GM23338 (cell line): ENCODE measurements at regions not wholly inside any gene's neighbourhood (a gene's known extent, or its start where the extent isn't known, plus 50 kb on each side); places are given as distances from the start of the nearest gene placed in this dataset.

Source experiments
- ATAC-seq: fragments of 200-7000 bp; cut with Tn5 transposase; 3 replicates; pipeline ENCODE4 v1.9.1; 2020
- DNase-seq: peaks from one replicate; pipeline ENCODE4 v3.0.0-alpha.2; 2015; ENCODE audit warnings: low spot score
- H2AFZ ChIP-seq: fragments of 200-600 bp; sonication (generic); 2 replicates; pipeline ENCODE4 v1.8.0; 2016; ENCODE audit warnings: antibody characterized with exemption, mild to moderate bottlenecking, moderate library complexity
- H3F3A ChIP-seq: fragments of 200-600 bp; sonication (generic); replicated peaks from 2 replicates; pipeline ENCODE4 v1.8.0; 2017; ENCODE audit warnings: antibody characterized with exemption, mixed run types, low read depth
- H3K27ac ChIP-seq: fragments of 200-600 bp; sonication (generic); 2 replicates; pipeline ENCODE4 v1.6.1; 2016; ENCODE audit warnings: low read depth
- H3K27me3 ChIP-seq: fragments of 200-600 bp; sonication (generic); 2 replicates; pipeline ENCODE4 v1.8.0; 2016; ENCODE audit warnings: mild to moderate bottlenecking, mixed run types, moderate library complexity; ENCODE audit not compliant: insufficient read depth
- H3K36me3 ChIP-seq: fragments of 200-600 bp; sonication (generic); 2 replicates; pipeline ENCODE4 v1.8.0; 2016; ENCODE audit warnings: mild to moderate bottlenecking; ENCODE audit not compliant: insufficient read depth
- H3K4me1 ChIP-seq: fragments of 200-600 bp; sonication (generic); 2 replicates; pipeline ENCODE4 v1.8.0; 2016; ENCODE audit warnings: mild to moderate bottlenecking, moderate library complexity; ENCODE audit not compliant: insufficient read depth
- H3K4me2 ChIP-seq: fragments of 200-600 bp; sonication (generic); 2 replicates; pipeline ENCODE4 v1.7.1; 2017; ENCODE audit warnings: mixed run types
- H3K4me3 ChIP-seq: fragments of 200-600 bp; sonication (generic); 2 replicates; pipeline ENCODE4 v1.6.1; 2016; ENCODE audit warnings: mixed run types
- H3K79me2 ChIP-seq: fragments of 200-600 bp; sonication (generic); replicated peaks from 2 replicates; pipeline ENCODE4 v1.8.0; 2017; ENCODE audit warnings: mild to moderate bottlenecking; ENCODE audit not compliant: insufficient read depth
- H3K9me2 ChIP-seq: fragments of 200-600 bp; sonication (generic); 2 replicates; pipeline ENCODE4 v1.8.0; 2017; ENCODE audit not compliant: insufficient read depth
- H4K20me1 ChIP-seq: fragments of 200-600 bp; sonication (generic); replicated peaks from 2 replicates; pipeline ENCODE4 v1.8.0; 2017; ENCODE audit warnings: mild to moderate bottlenecking; ENCODE audit not compliant: insufficient read depth
- H3K27ac Mint-ChIP-seq: 2 replicates; pipeline ENCODE4 v1.8.0; 2020; ENCODE audit warnings: inconsistent platforms, mild to moderate bottlenecking, moderate library complexity, mixed read lengths
- H3K27me3 Mint-ChIP-seq: 3 replicates; pipeline ENCODE4 v1.8.0; 2022; ENCODE audit warnings: low read depth, mild to moderate bottlenecking, moderate library complexity, mixed read lengths, inconsistent platforms; ENCODE audit not compliant: insufficient read depth, poor library complexity
- H3K36me3 Mint-ChIP-seq: 3 replicates; pipeline ENCODE4 v1.8.0; 2021; ENCODE audit warnings: low read depth, mild to moderate bottlenecking, inconsistent platforms, moderate library complexity, mixed read lengths
- H3K4me1 Mint-ChIP-seq: 3 replicates; pipeline ENCODE4 v1.8.0; 2020; ENCODE audit warnings: mild to moderate bottlenecking, inconsistent platforms, mixed read lengths
- H3K4me3 Mint-ChIP-seq: 3 replicates; pipeline ENCODE4 v1.8.0; 2021; ENCODE audit warnings: moderate library complexity, mild to moderate bottlenecking, inconsistent platforms, mixed read lengths
- H3K9me3 Mint-ChIP-seq: 3 replicates; pipeline ENCODE4 v1.8.0; 2020; ENCODE audit warnings: moderate library complexity, mild to moderate bottlenecking, inconsistent platforms, mixed read lengths
- CTCF ChIP-seq, 2 experiments: fragments of 200-600 bp in 1 of 2; sonication (generic) in 1 of 2; conservative IDR thresholded peaks; 2 replicates each; pipeline versions ENCODE4 v1.5.1 to v1.6.1; 2016 to 2017; ENCODE audit warnings: antibody characterized with exemption in 2 of 2, low read depth in 2 of 2, mild to moderate bottlenecking in 2 of 2, moderate library complexity in 1 of 2
- ETS1 ChIP-seq: IDR thresholded peaks from 2 replicates; pipeline ENCODE4 v1.6.1; 2016; ENCODE audit warnings: antibody characterized with exemption
- NANOG ChIP-seq: IDR thresholded peaks from 2 replicates; pipeline ENCODE4 v1.6.1; 2016; ENCODE audit warnings: antibody characterized with exemption, borderline replicate concordance
- POLR2AphosphoS5 ChIP-seq: IDR thresholded peaks from 2 replicates; pipeline ENCODE4 v1.6.1; 2016; ENCODE audit warnings: antibody characterized with exemption, low read depth
- ZNF331 ChIP-seq: fragments of 250-450 bp; sonication (Bioruptor Pico); IDR thresholded peaks from 2 replicates; pipeline ENCODE4 v1.5.0; 2020; ENCODE audit warnings: low read depth, mild to moderate bottlenecking, moderate library complexity
- ZNF462 ChIP-seq: fragments of 250-450 bp; sonication (Bioruptor Pico); IDR thresholded peaks from 2 replicates; pipeline ENCODE4 v1.5.0; 2020; ENCODE audit warnings: mild to moderate bottlenecking, moderate library complexity

GRCh38 chr10:125257521-125258108, 97.3 kb upstream of the CTBP2 start (continued):
- no peak for TF ChIP-seq ZNF462

GRCh38 chr10:125256026-125256425, 95.7 kb upstream of the CTBP2 start:
- Histone ChIP-seq H3K79me2 (no peaks in the 10 kb centered on the region), H4K20me1 (no peaks in the 10 kb centered on the region), H3K4me2 (no peak overlapping the region), H3K4me3 (no peak overlapping the region), H2AFZ (no peak overlapping the region), H3K27me3 (no peaks in the 10 kb centered on the region), H3K36me3 (no peaks in the 10 kb centered on the region), H3F3A (no peaks in the 10 kb centered on the region), H3K4me1 (peaks cover 7% of the 10 kb centered on the region), H3K9me2 (0 out of 2 replicates have a peak, but pooled peaks cover 2% of the 10 kb centered on the region), H3K27ac (no peak overlapping the region)
- no peak overlapping the region for H3K27ac Mint-ChIP-seq
- ATAC-seq, result no peak
- DNase-seq, result no peak
- peaks cover 15% of the 10 kb centered on the region for H3K9me3 Mint-ChIP-seq
- H3K27me3 Mint-ChIP-seq, result peaks cover 6% of the 10 kb centered on the region
- H3K4me1 Mint-ChIP-seq, result peaks cover 7% of the 10 kb centered on the region
- 0 out of 3 replicates have a peak, but pooled peaks cover 5% of the 10 kb centered on the region for H3K36me3 Mint-ChIP-seq
- H3K4me3 Mint-ChIP-seq, result no peak overlapping the region
- no peak for TF ChIP-seq ETS1
- no peak for TF ChIP-seq NANOG
- TF ChIP-seq POLR2AphosphoS5, result no peak
- no peak for TF ChIP-seq ZNF331 (CRISPR knock-in tag)
- no peak for TF ChIP-seq ZNF462
- no peak for TF ChIP-seq CTCF (conservative IDR thresholded peaks at IDR 0.05; ENCODE audit: low read depth in 2 of 2)
